ENCODE measurements at regions not wholly inside any gene's neighbourhood (a gene's known extent, or its start where the extent isn't known, plus 50 kb on each side); places are given as distances from the start of the nearest gene placed in this dataset.

GRCh38 chr7:12133865-12134264 lies 77.2 kb upstream of the TMEM106B start:
- no peak overlapping the region for H3K27ac ChIP-seq
- DNase-seq (ENCODE audit: low spot score) = no peak
- ChIA-PET CTCF (no interaction called here), POLR2A (ENCODE audit: low non-redundant PET) (no interaction called here)
- no peak for TF ChIP-seq CTCF (conservative IDR thresholded peaks at IDR 0.05; ENCODE audit: low read depth)

- TF ChIP-seq CTCF (conservative IDR thresholded peaks at IDR 0.05; ENCODE audit: low read depth) = no peak
- POLR2A ChIA-PET (ENCODE audit: low non-redundant PET) = no interaction called here
- no peak overlapping the region for H3K27ac ChIP-seq
- CTCF ChIA-PET = no interaction called here
- no peak for DNase-seq (ENCODE audit: low spot score)
Measured at GRCh38 chr7:12136523-12136922, 74.6 kb upstream of the TMEM106B start.

GRCh38 chr7:12137283-12137682 lies 73.8 kb upstream of the TMEM106B start:
- no peak for TF ChIP-seq CTCF (conservative IDR thresholded peaks at IDR 0.05; ENCODE audit: low read depth)
- CTCF ChIA-PET = no interaction called here
- H3K27ac ChIP-seq = no peak overlapping the region
- POLR2A ChIA-PET (ENCODE audit: low non-redundant PET) = no interaction called here
- DNase-seq (ENCODE audit: low spot score) = no peak

- POLR2A ChIA-PET (ENCODE audit: low non-redundant PET) = no interaction called here
- no peak overlapping the region for H3K27ac ChIP-seq
- TF ChIP-seq CTCF (conservative IDR thresholded peaks at IDR 0.05; ENCODE audit: low read depth) = no peak
- DNase-seq (ENCODE audit: low spot score) = no peak
- CTCF ChIA-PET = no interaction called here
Measured at GRCh38 chr7:12138421-12138820, 72.7 kb upstream of the TMEM106B start.

GRCh38 chr7:12139416-12139815 lies 71.7 kb upstream of the TMEM106B start:
- no peak for DNase-seq (ENCODE audit: low spot score)

GRCh38 chr7:12146813-12147212 lies 64.3 kb upstream of the TMEM106B start:
- CTCF ChIA-PET = no interaction called here
- POLR2A ChIA-PET (ENCODE audit: low non-redundant PET) = no interaction called here
- no peak overlapping the region for H3K27ac ChIP-seq
- no peak for DNase-seq (ENCODE audit: low spot score)
- TF ChIP-seq CTCF (conservative IDR thresholded peaks at IDR 0.05; ENCODE audit: low read depth) = no peak

More at GRCh38 chr7:12139416-12139815, 71.7 kb upstream of the TMEM106B start:
- CTCF ChIA-PET = no interaction called here
- POLR2A ChIA-PET (ENCODE audit: low non-redundant PET) = no interaction called here
- H3K27ac ChIP-seq = no peak overlapping the region
- no peak for TF ChIP-seq CTCF (conservative IDR thresholded peaks at IDR 0.05; ENCODE audit: low read depth)
